Heart left ventricle (tissue), 16 donors: ENCODE measurements at regions not wholly inside any gene's neighbourhood (a gene's known extent, or its start where the extent isn't known, plus 50 kb on each side); places are given as distances from the start of the nearest gene placed in this dataset.

ENCODE experiments used
- ATAC-seq, 4 donors: fragments of 200-7000 bp; cut with Tn5 transposase; one replicate each; pipeline ENCODE4 v1.9.1; 2020 to 2022; ENCODE audit warnings: moderate library complexity in 4 of 4, mild to moderate bottlenecking in 3 of 4, moderate number of reproducible peaks in 1 of 4
- DNase-seq, 5 donors: peaks; one replicate each; pipeline ENCODE4 v3.0.0-alpha.2; 2020
- H3K27ac ChIP-seq, 12 donors: fragments of 200-600 bp; sonication (generic) in 4 of 12; one replicate each; pipeline versions ENCODE4 v1.5.0 to v1.8.0; 2016 to 2022; ENCODE audit warnings: mild to moderate bottlenecking in 2 of 12
- H3K27me3 ChIP-seq, 9 donors: fragments of 200-600 bp; sonication (generic) in 2 of 9; one replicate each; pipeline versions ENCODE4 v1.5.1 to v1.8.0; 2016 to 2022; ENCODE audit warnings: mild to moderate bottlenecking in 3 of 9
- H3K36me3 ChIP-seq, 9 donors: fragments of 200-600 bp; sonication (generic) in 2 of 9; one replicate each; pipeline versions ENCODE4 v1.5.0 to v1.8.0; 2018 to 2022; ENCODE audit warnings: mild to moderate bottlenecking in 2 of 9
- H3K4me1 ChIP-seq, 12 donors: fragments of 200-600 bp; sonication (generic) in 4 of 12; one replicate each; pipeline versions ENCODE4 v1.5.0 to v1.8.0; 2016 to 2022; ENCODE audit warnings: mild to moderate bottlenecking in 3 of 12
- H3K4me3 ChIP-seq, 12 donors: fragments of 200-600 bp; sonication (generic) in 4 of 12; one replicate each; pipeline versions ENCODE4 v1.5.0 to v1.8.0; 2017 to 2022; ENCODE audit warnings: mild to moderate bottlenecking in 9 of 12, moderate library complexity in 4 of 12
- H3K9me3 ChIP-seq, 12 donors: fragments of 200-600 bp; sonication (generic) in 4 of 12; one replicate each; pipeline versions ENCODE4 v1.5.0 to v1.8.0; 2016 to 2022; ENCODE audit warnings: mild to moderate bottlenecking in 1 of 12
- CTCF ChIP-seq, 12 donors: fragments of 200-600 bp; sonication (generic) in 4 of 12; IDR thresholded peaks; one replicate each; pipeline versions ENCODE4 v1.5.0 to v1.8.0; 2018 to 2022; ENCODE audit warnings: antibody characterized with exemption in 12 of 12, mild to moderate bottlenecking in 5 of 12
- POLR2A ChIP-seq, 2 donors: fragments of 450-650 bp; IDR thresholded peaks; one replicate each; pipeline ENCODE4 v1.6.1; 2017; ENCODE audit warnings: antibody characterized with exemption in 2 of 2, mild to moderate bottlenecking in 2 of 2, moderate library complexity in 2 of 2
- WGBS, 4 donors: extraction: QIAGEN DNeasy Blood & Tissue Kit in 2 of 4; methylation state at CpG; one replicate each; pipeline versions ENCODE4 v1.1.5 to v1.1.7; 2013 to 2018; 5-methylcytosine and 5-hydroxymethylcytosine counted together
- intact Hi-C, 10 donors: fragments of 100-400 bp; cut with DNase I; formaldehyde crosslinking; loops; one replicate each; pipeline versions ENCODE4 v1.11.1 to v1.14.2; 2022
- donor health status: ischemic (EF 13 %, LVEDD 7.1; RV severe dilation, severe dysfunction).
- donor health status: healthy with polysubstance abuse.
- donor health status: DM: no; HTN: yes; CAD: no.
- donor health status: DM: no; HTN: no; CAD: no.
- donor health status: ischemic (EF 25% LVEDD 6.9; RV normal size, moderate dysfunction).
- donor health status: ischemic (EF 25% LVEDD 5.7; RV mildly dilated, moderate dysfunction).
- donor health status: healthy.
- donor health status: DM: yes; HTN: yes; CAD: no.
- donor health status: ischemic (EF 35%, LVEDD 5.7; RV mildly dilated, moderate dysfunction).
- donor health status: nonischemic (EF 11% LVEDD 7.7; RV severe dilation, severe dysfunction).
- donor health status: DM: yes; HTN: yes; CAD: no.
- donor health status: PGD.
- donor health status: ischemic (EF 29% LVEDD 5.4; RV normal size, mild dysfunction).
- donor health status: nonischemic (EF 23%, LVEDD 6.1; RV moderate dilation, normal function).

- Histone ChIP-seq H3K27me3 (peaks cover 0 to 51% (median 17%) of the 10 kb centered on the region in 9 donors), H3K36me3 (no peaks in the 10 kb centered on the region), H3K27ac (no peak overlapping the region), H3K4me1 (peaks cover 0 to 15% (median 2%) of the 10 kb centered on the region in 12 donors), H3K9me3 (no peaks in the 10 kb centered on the region), H3K4me3 (no peak overlapping the region)
- intact Hi-C loops = loop anchor here in 9 of 10 donors (5.0 to 10.0 kb wide), 6 partner anchors 665 to 1875 kb away; no protein-coding TSS in a partner anchor
- TF ChIP-seq CTCF (IDR thresholded peaks at IDR 0.05) (no peak), POLR2A (IDR thresholded peaks at IDR 0.05) (no peak)
- DNase-seq (no peak), ATAC-seq (no peak)
- WGBS, 4 donors = 48 to 55% (median 51%) methylated on average over 4 of the region's 4 CpGs
Measured at GRCh38 chr19:30689474-30689873, 317.3 kb downstream of the ZNF536 start.

- intact Hi-C loops = loop anchor here in 9 of 10 donors (5.0 to 10.0 kb wide), 6 partner anchors 666 to 1876 kb away; no protein-coding TSS in a partner anchor
- Histone ChIP-seq H3K4me1 (peaks cover 0 to 15% (median 2%) of the 10 kb centered on the region in 12 donors), H3K36me3 (no peaks in the 10 kb centered on the region), H3K9me3 (no peaks in the 10 kb centered on the region), H3K27me3 (peaks cover 0 to 51% (median 17%) of the 10 kb centered on the region in 9 donors), H3K27ac (no peak overlapping the region), H3K4me3 (no peak overlapping the region)
- 60 to 96% (median 89%) methylated on average over 2 to 5 of the region's 5 CpGs for WGBS, 4 donors
- TF ChIP-seq CTCF (IDR thresholded peaks at IDR 0.05) (no peak), POLR2A (IDR thresholded peaks at IDR 0.05) (no peak)
- DNase-seq = no peak
- ATAC-seq = no peak
Measured at GRCh38 chr19:30688696-30689095, 316.5 kb downstream of the ZNF536 start.

GRCh38 chr19:30686826-30687566 is 314.8 kb downstream of the ZNF536 start:
- no peaks in the 10 kb centered on the region for H3K36me3 ChIP-seq
- no peaks in the 10 kb centered on the region for H3K9me3 ChIP-seq
- H3K27ac ChIP-seq = no peak overlapping the region
- H3K27me3 ChIP-seq = peaks cover 0 to 42% (median 13%) of the 10 kb centered on the region in 9 donors
- TF ChIP-seq POLR2A (IDR thresholded peaks at IDR 0.05) (no peak), CTCF (IDR thresholded peaks at IDR 0.05) (no peak)
- WGBS, 4 donors = 39 to 49% (median 42%) methylated on average over 16 of the region's 16 CpGs
- no peak for DNase-seq
- peak overlapping the region in 6 of 12 donors; percentile 9 to 45 (median 32) for H3K4me3 ChIP-seq
- intact Hi-C loops = loop anchor here in 9 of 10 donors (5.0 to 10.0 kb wide), 6 partner anchors 668 to 1878 kb away; no protein-coding TSS in a partner anchor
- ATAC-seq = no peak
- H3K4me1 ChIP-seq = peaks cover 0 to 10% (median 1%) of the 10 kb centered on the region in 12 donors

- TF ChIP-seq POLR2A (IDR thresholded peaks at IDR 0.05) = no peak
- TF ChIP-seq CTCF (IDR thresholded peaks at IDR 0.05) = peak in 6 of 12 donors; percentile 5 to 38 (median 22)
- Histone ChIP-seq H3K4me3 (peak overlapping the region in 7 of 12 donors; percentile 9 to 45 (median 30)), H3K4me1 (peaks cover 0 to 7% (median 0%) of the 10 kb centered on the region in 12 donors), H3K27ac (no peak overlapping the region), H3K36me3 (no peaks in the 10 kb centered on the region), H3K9me3 (no peaks in the 10 kb centered on the region), H3K27me3 (peaks cover 0 to 37% (median 11%) of the 10 kb centered on the region in 9 donors)
- ATAC-seq = no peak
- 36 to 55% (median 52%) methylated on average over 17 to 23 of the region's 23 CpGs for WGBS, 4 donors
- intact Hi-C loops = loop anchor here in 9 of 10 donors (5.0 to 10.0 kb wide), 6 partner anchors 669 to 1879 kb away; no protein-coding TSS in a partner anchor
- DNase-seq = no peak
Measured at GRCh38 chr19:30686176-30686820, 314.1 kb downstream of the ZNF536 start.
